WERI-Rb-1 (cell line): ENCODE measurements at regions not wholly inside any gene's neighbourhood (a gene's known extent, or its start where the extent isn't known, plus 50 kb on each side); places are given as distances from the start of the nearest gene placed in this dataset.

Source experiments
- DNase-seq: peaks from one replicate; pipeline ENCODE4 v3.0.0-alpha.2; 2020
- H3K27ac ChIP-seq: fragments of 250-450 bp; sonication (Bioruptor Pico); 2 replicates; pipeline ENCODE4 v1.5.1; 2020; ENCODE audit warnings: mild to moderate bottlenecking, moderate library complexity
- H3K27me3 ChIP-seq: fragments of 250-450 bp; sonication (Bioruptor Pico); 2 replicates; pipeline ENCODE4 v1.5.1; 2021; ENCODE audit warnings: mild to moderate bottlenecking, low read depth, moderate library complexity; ENCODE audit not compliant: insufficient read depth, severe bottlenecking
- H3K36me3 ChIP-seq: fragments of 250-450 bp; sonication (Bioruptor Pico); 2 replicates; pipeline ENCODE4 v1.5.1; 2020; ENCODE audit warnings: mild to moderate bottlenecking, moderate library complexity
- H3K4me3 ChIP-seq: 2 replicates; pipeline ENCODE4 v1.5.1; 2011; ENCODE audit warnings: low read depth, mild to moderate bottlenecking, control low read depth, low read length
- H3K9me3 ChIP-seq: fragments of 250-450 bp; sonication (Bioruptor Pico); 2 replicates; pipeline ENCODE4 v1.5.1; 2021; ENCODE audit warnings: mild to moderate bottlenecking, moderate library complexity; ENCODE audit not compliant: severe bottlenecking
- TF ChIP-seq, protein P1 (sequence below): IDR thresholded peaks from 2 replicates; pipeline ENCODE4 v1.5.1; 2011; ENCODE audit warnings: low read depth, mild to moderate bottlenecking, control low read depth, inconsistent platforms, low read length

- Histone ChIP-seq H3K27ac (no peak overlapping the region), H3K9me3 (no peaks in the 10 kb centered on the region), H3K4me3 (no peak overlapping the region), H3K27me3 (peaks cover 13% of the 10 kb centered on the region), H3K36me3 (no peaks in the 10 kb centered on the region)
- no peak for DNase-seq
- TF ChIP-seq, protein P1, sequence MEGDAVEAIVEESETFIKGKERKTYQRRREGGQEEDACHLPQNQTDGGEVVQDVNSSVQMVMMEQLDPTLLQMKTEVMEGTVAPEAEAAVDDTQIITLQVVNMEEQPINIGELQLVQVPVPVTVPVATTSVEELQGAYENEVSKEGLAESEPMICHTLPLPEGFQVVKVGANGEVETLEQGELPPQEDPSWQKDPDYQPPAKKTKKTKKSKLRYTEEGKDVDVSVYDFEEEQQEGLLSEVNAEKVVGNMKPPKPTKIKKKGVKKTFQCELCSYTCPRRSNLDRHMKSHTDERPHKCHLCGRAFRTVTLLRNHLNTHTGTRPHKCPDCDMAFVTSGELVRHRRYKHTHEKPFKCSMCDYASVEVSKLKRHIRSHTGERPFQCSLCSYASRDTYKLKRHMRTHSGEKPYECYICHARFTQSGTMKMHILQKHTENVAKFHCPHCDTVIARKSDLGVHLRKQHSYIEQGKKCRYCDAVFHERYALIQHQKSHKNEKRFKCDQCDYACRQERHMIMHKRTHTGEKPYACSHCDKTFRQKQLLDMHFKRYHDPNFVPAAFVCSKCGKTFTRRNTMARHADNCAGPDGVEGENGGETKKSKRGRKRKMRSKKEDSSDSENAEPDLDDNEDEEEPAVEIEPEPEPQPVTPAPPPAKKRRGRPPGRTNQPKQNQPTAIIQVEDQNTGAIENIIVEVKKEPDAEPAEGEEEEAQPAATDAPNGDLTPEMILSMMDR, result no peak
These were observed 257.7 kb downstream of the MEIS1 start for GRCh38 chr2:66692521-66693054.

- Histone ChIP-seq H3K4me3 (no peak overlapping the region), H3K27ac (no peak overlapping the region), H3K9me3 (no peaks in the 10 kb centered on the region), H3K36me3 (no peaks in the 10 kb centered on the region), H3K27me3 (peaks cover 13% of the 10 kb centered on the region)
- TF ChIP-seq, protein P1, result no peak
- DNase-seq, result no peak
These were observed 258.4 kb downstream of the MEIS1 start for GRCh38 chr2:66693076-66693965.

DNA sequence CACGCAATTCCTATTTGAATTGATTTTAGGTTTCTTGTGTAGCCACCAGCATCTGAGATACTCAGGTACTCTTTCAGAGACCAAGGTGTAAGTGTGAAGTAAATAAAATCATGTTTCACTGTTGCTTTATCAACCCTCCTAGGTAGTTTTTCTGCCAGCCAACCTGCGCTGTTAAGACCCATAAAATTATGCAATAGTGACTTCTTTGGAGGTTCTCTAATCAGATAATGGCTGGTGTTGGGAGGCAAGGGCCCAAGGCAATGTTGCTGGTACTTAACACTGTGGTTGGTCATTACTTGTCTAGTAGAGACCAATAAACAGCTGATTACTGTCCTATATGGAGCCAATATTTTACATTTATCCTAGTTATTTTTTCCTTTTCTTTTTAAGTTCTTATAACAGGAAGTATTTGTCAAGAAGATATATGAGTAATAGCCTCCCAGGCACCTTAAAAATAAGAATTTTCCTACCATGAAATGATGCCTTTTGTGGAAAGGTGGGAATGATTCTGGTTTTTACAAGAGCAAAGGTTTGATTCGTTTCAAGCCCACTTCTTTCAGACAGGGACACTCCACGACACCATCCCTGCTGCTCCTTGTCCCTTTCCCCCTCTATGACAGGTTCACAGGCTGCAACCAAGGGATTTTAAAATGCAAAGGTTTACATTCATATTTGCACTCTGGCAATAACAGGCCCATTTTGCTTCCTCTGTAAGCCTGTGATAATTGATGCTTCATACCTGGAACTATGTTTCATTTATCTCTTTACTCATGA is 259.3 kb downstream of the MEIS1 start:
- no peak for DNase-seq
- Histone ChIP-seq H3K27me3 (peaks cover 13% of the 10 kb centered on the region), H3K36me3 (no peaks in the 10 kb centered on the region), H3K27ac (no peak overlapping the region), H3K4me3 (no peak overlapping the region), H3K9me3 (no peaks in the 10 kb centered on the region)
- TF ChIP-seq, protein P1, result no peak

DNA sequence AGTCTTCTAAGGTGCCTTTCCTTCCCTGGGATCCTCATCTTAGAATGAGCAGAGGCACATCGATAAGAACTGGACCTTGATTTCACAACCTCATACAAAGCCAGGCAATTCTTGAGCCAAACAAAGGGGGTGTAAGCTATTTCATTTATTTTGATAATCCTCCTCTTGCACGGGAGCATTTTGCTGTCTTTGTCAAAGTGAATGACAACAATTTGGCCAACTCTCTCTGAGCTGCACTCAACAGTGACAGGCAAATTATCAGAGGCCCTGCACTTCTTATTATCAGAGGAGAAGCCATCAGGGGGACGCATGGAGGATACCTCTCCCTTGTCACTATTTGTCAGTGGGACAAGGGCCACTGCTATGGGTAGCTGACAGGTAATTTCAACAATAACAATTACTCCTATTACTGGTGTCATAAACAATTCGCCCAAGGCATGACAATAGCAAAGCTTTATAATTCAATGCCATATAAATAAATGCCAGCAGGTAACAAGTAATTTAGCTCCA is 260.4 kb downstream of the MEIS1 start:
- Histone ChIP-seq H3K4me3 (no peak overlapping the region), H3K9me3 (no peaks in the 10 kb centered on the region), H3K27me3 (peaks cover 13% of the 10 kb centered on the region), H3K36me3 (no peaks in the 10 kb centered on the region), H3K27ac (no peak overlapping the region)
- no peak for DNase-seq
- TF ChIP-seq, protein P1, result no peak

DNA sequence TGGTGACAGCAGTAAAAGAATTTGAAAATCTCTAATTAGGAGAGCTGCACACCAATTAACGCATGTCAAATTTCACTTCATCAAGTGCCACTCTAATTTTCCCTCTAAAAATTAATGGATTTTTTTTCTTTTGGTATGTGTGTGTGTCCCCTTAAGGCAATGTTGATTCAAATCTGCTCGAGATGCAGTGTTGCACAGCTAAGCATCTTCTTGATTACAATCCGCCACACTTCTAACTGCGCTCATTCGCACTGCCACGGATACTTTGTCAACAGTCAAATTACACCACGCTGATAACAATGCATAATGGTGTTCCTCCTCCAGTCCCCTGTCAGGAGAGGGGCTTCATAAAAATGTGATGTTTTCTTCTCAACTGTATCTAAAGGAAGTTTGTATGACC is 261.4 kb downstream of the MEIS1 start:
- TF ChIP-seq, protein P1, result no peak
- DNase-seq, result no peak
- H3K27ac ChIP-seq, result no peak overlapping the region
- no peak overlapping the region for H3K4me3 ChIP-seq
- no peaks in the 10 kb centered on the region for H3K9me3 ChIP-seq
- no peaks in the 10 kb centered on the region for H3K36me3 ChIP-seq
- H3K27me3 ChIP-seq, result peaks cover 10% of the 10 kb centered on the region
